Osteoblast (primary cell): ENCODE measurements at regions not wholly inside any gene's neighbourhood (a gene's known extent, or its start where the extent isn't known, plus 50 kb on each side); places are given as distances from the start of the nearest gene placed in this dataset.

Source experiments
- DNase-seq: peaks from one replicate; pipeline ENCODE4 v3.0.0; 2011; ENCODE audit warnings: low spot score, mixed read lengths; ENCODE audit not compliant: insufficient read length; ENCODE audit errors: missing footprints
- H2AFZ ChIP-seq: 2 replicates; pipeline ENCODE4 v1.6.0; 2011; ENCODE audit warnings: mild to moderate bottlenecking, low read length
- H3K27ac ChIP-seq: 2 replicates; pipeline ENCODE4 v1.5.1; 2011; ENCODE audit warnings: mild to moderate bottlenecking, low read depth, low read length, moderate library complexity
- H3K27me3 ChIP-seq: 2 replicates; pipeline ENCODE4 v1.6.0; 2012; ENCODE audit warnings: mild to moderate bottlenecking, control low read depth, inconsistent platforms, low read length, moderate library complexity; ENCODE audit not compliant: insufficient read depth
- H3K36me3 ChIP-seq: 2 replicates; pipeline ENCODE4 v1.5.1; 2011; ENCODE audit warnings: mild to moderate bottlenecking, low read length, control low read depth, moderate library complexity; ENCODE audit not compliant: insufficient read depth
- H3K4me1 ChIP-seq: 2 replicates; pipeline ENCODE4 v1.5.1; 2011; ENCODE audit warnings: mild to moderate bottlenecking, low read length, control low read depth, moderate library complexity; ENCODE audit not compliant: insufficient read depth
- H3K4me2 ChIP-seq: 2 replicates; pipeline ENCODE4 v1.6.0; 2011; ENCODE audit warnings: mild to moderate bottlenecking, low read length; ENCODE audit not compliant: insufficient read depth
- H3K4me3 ChIP-seq: fragments of 200-600 bp; sonication (generic); 3 replicates; pipeline ENCODE4 v1.5.1; 2012; ENCODE audit warnings: mild to moderate bottlenecking, low read length, inconsistent platforms; ENCODE audit not compliant: insufficient read depth
- H3K79me2 ChIP-seq: 2 replicates; pipeline ENCODE4 v1.6.0; 2012; ENCODE audit warnings: mild to moderate bottlenecking, low read length, control low read depth, inconsistent platforms; ENCODE audit not compliant: insufficient read depth
- H3K9me3 ChIP-seq: 2 replicates; pipeline ENCODE4 v1.5.1; 2011; ENCODE audit warnings: low read depth, low read length, control low read depth
- H4K20me1 ChIP-seq: 2 replicates; pipeline ENCODE4 v1.6.0; 2012; ENCODE audit warnings: mild to moderate bottlenecking, low read length, control low read depth; ENCODE audit not compliant: insufficient read depth
- TF ChIP-seq, protein P1 (sequence below): IDR thresholded peaks from 2 replicates; pipeline ENCODE4 v1.5.1; 2011; ENCODE audit warnings: mild to moderate bottlenecking, low read depth, low read length, moderate library complexity; ENCODE audit errors: extremely low read depth

DNA sequence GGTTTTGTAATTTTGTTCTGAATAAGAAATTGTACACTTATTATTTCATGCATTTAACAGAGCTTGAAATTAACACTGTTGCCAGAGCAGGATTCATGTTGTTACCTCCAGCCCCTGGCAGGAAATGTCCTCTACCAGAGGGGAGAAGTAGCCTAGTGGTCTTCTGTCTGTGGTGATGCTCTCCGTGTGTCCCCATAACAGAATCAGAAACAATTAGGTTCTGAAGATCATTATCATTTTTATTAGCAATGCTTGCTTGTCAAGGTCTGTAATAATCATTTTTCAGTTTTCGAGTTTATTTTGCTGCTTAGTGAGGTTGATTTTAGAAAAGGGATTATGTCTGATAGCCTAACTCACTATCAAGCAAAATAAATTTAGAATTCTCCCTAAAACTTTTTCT is 116.6 kb upstream of the CNTNAP5 start:
- Histone ChIP-seq H4K20me1 (no peaks in the 10 kb centered on the region), H3K27me3 (no peaks in the 10 kb centered on the region), H3K9me3 (no peaks in the 10 kb centered on the region), H3K4me1 (no peaks in the 10 kb centered on the region), H3K79me2 (no peaks in the 10 kb centered on the region), H3K36me3 (no peaks in the 10 kb centered on the region), H3K27ac (no peak overlapping the region), H3K4me3 (no peak overlapping the region), H2AFZ (no peak overlapping the region), H3K4me2 (no peak overlapping the region)
- DNase-seq, result no peak
- TF ChIP-seq, protein P1, sequence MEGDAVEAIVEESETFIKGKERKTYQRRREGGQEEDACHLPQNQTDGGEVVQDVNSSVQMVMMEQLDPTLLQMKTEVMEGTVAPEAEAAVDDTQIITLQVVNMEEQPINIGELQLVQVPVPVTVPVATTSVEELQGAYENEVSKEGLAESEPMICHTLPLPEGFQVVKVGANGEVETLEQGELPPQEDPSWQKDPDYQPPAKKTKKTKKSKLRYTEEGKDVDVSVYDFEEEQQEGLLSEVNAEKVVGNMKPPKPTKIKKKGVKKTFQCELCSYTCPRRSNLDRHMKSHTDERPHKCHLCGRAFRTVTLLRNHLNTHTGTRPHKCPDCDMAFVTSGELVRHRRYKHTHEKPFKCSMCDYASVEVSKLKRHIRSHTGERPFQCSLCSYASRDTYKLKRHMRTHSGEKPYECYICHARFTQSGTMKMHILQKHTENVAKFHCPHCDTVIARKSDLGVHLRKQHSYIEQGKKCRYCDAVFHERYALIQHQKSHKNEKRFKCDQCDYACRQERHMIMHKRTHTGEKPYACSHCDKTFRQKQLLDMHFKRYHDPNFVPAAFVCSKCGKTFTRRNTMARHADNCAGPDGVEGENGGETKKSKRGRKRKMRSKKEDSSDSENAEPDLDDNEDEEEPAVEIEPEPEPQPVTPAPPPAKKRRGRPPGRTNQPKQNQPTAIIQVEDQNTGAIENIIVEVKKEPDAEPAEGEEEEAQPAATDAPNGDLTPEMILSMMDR, result no peak

- Histone ChIP-seq H3K27ac (no peak overlapping the region), H4K20me1 (no peaks in the 10 kb centered on the region), H3K9me3 (no peaks in the 10 kb centered on the region), H3K4me2 (no peak overlapping the region), H2AFZ (no peak overlapping the region), H3K27me3 (no peaks in the 10 kb centered on the region), H3K4me1 (no peaks in the 10 kb centered on the region), H3K79me2 (no peaks in the 10 kb centered on the region), H3K36me3 (no peaks in the 10 kb centered on the region), H3K4me3 (no peak overlapping the region)
- TF ChIP-seq, protein P1, result no peak
- no peak for DNase-seq
Measured at GRCh38 chr2:123912171-123912570, 112.9 kb upstream of the CNTNAP5 start.

GRCh38 chr2:123913143-123913735 is 111.8 kb upstream of the CNTNAP5 start:
- no peak for DNase-seq
- H3K4me3 ChIP-seq, result no peak overlapping the region

DNA sequence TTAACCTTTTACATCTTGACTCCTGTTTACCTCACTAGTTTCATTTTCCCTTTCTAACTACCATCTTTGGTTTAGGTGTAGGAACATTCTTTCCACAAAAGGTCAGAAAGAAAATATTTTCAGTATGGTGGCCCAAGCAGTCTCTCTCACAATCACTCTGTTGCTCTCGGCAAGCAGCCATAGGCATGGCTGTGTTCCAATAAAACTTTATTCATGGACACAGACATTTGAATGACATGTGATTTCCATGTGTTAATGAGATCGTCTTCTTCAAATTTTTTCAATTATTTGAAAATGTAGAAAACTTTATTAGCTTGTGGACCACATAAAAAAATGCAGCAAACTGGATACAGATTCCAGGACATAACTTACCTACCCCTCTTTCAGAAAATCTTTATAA is 109.7 kb upstream of the CNTNAP5 start:
- Histone ChIP-seq H3K27me3 (no peaks in the 10 kb centered on the region), H3K4me3 (no peak overlapping the region), H3K36me3 (no peaks in the 10 kb centered on the region), H2AFZ (no peak overlapping the region), H3K9me3 (no peaks in the 10 kb centered on the region), H3K79me2 (no peaks in the 10 kb centered on the region), H4K20me1 (no peaks in the 10 kb centered on the region), H3K4me2 (no peak overlapping the region), H3K27ac (no peak overlapping the region), H3K4me1 (no peaks in the 10 kb centered on the region)
- no peak for DNase-seq
- TF ChIP-seq, protein P1, result no peak

More at GRCh38 chr2:123913143-123913735, 111.8 kb upstream of the CNTNAP5 start:
- no peaks in the 10 kb centered on the region for H3K4me1 ChIP-seq
- H3K9me3 ChIP-seq, result no peaks in the 10 kb centered on the region
- H3K27me3 ChIP-seq, result no peaks in the 10 kb centered on the region
- no peak overlapping the region for H3K27ac ChIP-seq
- no peaks in the 10 kb centered on the region for H3K79me2 ChIP-seq
- no peaks in the 10 kb centered on the region for H4K20me1 ChIP-seq
- no peak overlapping the region for H2AFZ ChIP-seq
- H3K36me3 ChIP-seq, result no peaks in the 10 kb centered on the region
- TF ChIP-seq, protein P1, result no peak
- H3K4me2 ChIP-seq, result no peak overlapping the region
